ENCODE measurements at regions not wholly inside any gene's neighbourhood (a gene's known extent, or its start where the extent isn't known, plus 50 kb on each side); places are given as distances from the start of the nearest gene placed in this dataset.

- no peak for FAIRE-seq
These were observed 175.1 kb downstream of the ZFP36L2 start for GRCh38 chr2:43051338-43051737.

GRCh38 chr2:43050866-43051265 is 175.5 kb downstream of the ZFP36L2 start:
- FAIRE-seq: no peak

GRCh38 chr2:43049836-43050801 is 176.3 kb downstream of the ZFP36L2 start:
- no peak for FAIRE-seq

- FAIRE-seq: no peak
These were observed 179.1 kb downstream of the ZFP36L2 start for GRCh38 chr2:43047187-43047780.

- no peak for FAIRE-seq
These were observed 180.5 kb downstream of the ZFP36L2 start for GRCh38 chr2:43045866-43046265.

- no peak for FAIRE-seq
These were observed 182.2 kb downstream of the ZFP36L2 start for GRCh38 chr2:43044093-43044681.

GRCh38 chr2:43043553-43043870 is 182.9 kb downstream of the ZFP36L2 start:
- FAIRE-seq: no peak

- no peak for FAIRE-seq
These were observed 184.6 kb downstream of the ZFP36L2 start for GRCh38 chr2:43041661-43042360.

GRCh38 chr2:43041173-43041591 is 185.2 kb downstream of the ZFP36L2 start:
- no peak for FAIRE-seq

GRCh38 chr2:43040084-43040854 is 186.1 kb downstream of the ZFP36L2 start:
- FAIRE-seq: no peak

GRCh38 chr2:43039376-43040080 is 186.9 kb downstream of the ZFP36L2 start:
- no peak for FAIRE-seq

GRCh38 chr2:43038696-43039094 is 187.7 kb downstream of the ZFP36L2 start:
- no peak for FAIRE-seq

GRCh38 chr2:43038034-43038695 is 188.2 kb downstream of the ZFP36L2 start:
- FAIRE-seq: no peak

GRCh38 chr2:43035922-43036321 is 190.5 kb downstream of the ZFP36L2 start:
- FAIRE-seq: no peak

- no peak for FAIRE-seq
These were observed 191.5 kb downstream of the ZFP36L2 start for GRCh38 chr2:43034921-43035320.

- no peak for FAIRE-seq
These were observed 192.2 kb downstream of the ZFP36L2 start for GRCh38 chr2:43034242-43034619.

GRCh38 chr2:43033466-43034241 is 192.8 kb downstream of the ZFP36L2 start:
- FAIRE-seq: no peak

- FAIRE-seq: no peak
These were observed 193.5 kb downstream of the ZFP36L2 start for GRCh38 chr2:43033016-43033270.

- FAIRE-seq: peak; percentile 57
These were observed 194.0 kb downstream of the ZFP36L2 start for GRCh38 chr2:43032213-43033015.

Data from colon (tissue), 2 donors.